ENCODE measurements at regions not wholly inside any gene's neighbourhood (a gene's known extent, or its start where the extent isn't known, plus 50 kb on each side); places are given as distances from the start of the nearest gene placed in this dataset.

DNA sequence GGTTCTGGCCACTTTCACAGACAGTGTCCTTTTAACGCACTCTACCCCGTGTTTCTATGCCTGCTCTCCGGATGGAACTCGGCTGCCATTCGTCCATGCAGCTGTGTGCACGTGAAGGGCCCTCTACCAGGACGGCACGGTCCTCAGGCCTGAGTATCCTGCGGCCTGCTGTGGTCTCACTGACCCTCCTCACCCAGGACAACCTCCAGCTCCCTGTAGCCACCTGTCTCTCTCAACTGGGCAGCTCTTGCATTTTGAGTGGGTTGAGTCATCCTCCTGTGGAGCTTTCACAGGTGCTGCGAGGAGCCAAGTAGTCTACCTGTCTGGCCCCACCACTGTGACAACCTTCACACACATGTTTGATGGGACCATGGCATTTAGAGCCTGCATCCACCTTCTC is 321.7 kb upstream of the TSHZ3 start:
- DNase-seq: no peak

DNA sequence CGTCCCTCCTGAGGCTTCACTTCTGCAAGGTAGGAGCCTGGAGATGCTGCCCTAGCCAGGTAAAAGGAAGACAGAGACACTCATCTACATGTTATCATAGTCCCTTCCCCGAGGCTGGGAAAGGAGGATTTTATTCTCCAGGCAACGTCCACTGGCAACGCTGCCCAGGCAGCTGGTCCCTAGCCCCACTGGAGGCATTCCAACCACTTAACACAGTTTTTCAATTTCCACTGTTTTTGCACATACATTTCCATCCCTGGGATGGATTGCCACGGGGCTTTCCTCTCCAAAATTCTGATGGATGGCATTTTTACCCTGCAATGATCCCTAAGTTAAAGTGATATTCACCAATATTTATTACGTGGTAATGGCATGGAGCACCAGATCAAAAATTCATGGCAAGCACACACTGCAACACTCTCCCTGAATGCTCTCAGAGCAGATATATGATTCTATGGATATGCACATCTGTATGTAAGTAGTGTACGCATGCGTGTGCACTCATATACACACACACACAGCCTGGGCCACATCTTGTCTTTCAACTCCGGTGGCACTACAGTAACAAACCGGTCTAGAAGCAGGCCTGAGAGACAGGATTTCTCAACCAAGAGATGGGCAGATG is 322.3 kb upstream of the TSHZ3 start:
- DNase-seq: no peak

DNA sequence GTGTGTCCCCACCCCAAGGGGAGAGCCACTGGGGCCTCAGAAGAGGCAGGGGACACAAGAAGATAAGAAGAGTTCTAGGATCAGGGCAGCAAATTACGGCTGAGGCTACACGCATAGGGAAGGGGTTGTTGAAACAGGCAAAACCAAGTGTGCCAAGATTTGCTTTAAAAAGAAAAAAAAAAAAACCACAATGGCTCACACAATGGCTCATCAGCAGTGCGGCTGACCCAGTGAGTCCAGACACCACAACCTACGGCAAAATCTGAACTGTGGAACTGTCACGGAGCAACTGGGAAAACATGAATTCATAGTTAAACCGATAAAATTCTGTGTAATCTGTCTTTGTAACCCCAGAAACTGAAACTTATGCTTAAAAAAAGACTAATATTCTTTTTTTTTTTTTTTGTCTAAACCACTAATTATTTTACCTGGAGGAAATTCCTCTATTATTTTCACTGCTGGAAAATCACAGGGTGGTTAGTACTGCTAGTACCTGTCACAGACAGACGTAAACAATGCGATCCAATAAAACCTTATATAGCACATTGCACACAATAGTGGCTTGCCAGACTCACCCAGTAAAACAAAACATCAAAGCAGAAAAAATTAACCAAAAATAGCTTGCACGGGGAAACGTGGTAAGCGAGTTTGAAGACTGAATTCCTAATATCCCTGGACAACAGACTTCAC is 325.4 kb upstream of the TSHZ3 start:
- no peak for DNase-seq

DNA sequence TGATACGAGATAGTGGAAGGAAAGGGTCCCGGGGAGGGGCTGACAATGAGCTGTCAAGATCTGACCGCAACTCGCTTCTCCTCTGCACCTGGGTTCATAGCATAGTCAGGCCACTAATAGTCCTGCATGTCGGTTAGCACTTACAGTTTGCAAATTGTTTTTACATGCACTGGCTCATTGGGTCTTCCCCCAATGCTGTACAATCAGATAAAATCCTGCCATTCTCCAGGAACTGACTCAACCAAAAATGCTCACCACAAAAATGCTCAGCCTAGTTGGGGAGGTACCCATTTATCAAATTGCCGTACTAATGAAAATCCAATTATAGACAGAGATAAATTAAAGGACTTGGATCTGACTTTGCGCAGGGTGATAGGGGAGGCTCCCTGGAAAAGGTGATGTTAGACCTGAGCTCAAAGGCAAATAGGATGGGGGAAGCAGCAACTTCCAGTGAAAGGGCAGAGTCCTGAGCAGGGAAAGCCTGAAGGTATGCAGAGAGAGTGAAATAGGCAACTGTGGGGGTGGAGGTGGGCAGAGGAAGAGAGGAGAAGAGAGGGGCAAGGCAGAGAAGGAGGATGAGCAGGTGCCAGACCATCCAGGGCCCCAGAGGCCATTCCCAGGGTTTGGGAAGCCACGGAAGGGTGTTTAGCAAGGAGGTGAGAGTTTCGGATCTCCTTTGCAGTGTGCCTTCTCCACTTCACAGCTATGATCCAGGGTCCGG is 326.1 kb upstream of the TSHZ3 start:
- no peak for DNase-seq

DNA sequence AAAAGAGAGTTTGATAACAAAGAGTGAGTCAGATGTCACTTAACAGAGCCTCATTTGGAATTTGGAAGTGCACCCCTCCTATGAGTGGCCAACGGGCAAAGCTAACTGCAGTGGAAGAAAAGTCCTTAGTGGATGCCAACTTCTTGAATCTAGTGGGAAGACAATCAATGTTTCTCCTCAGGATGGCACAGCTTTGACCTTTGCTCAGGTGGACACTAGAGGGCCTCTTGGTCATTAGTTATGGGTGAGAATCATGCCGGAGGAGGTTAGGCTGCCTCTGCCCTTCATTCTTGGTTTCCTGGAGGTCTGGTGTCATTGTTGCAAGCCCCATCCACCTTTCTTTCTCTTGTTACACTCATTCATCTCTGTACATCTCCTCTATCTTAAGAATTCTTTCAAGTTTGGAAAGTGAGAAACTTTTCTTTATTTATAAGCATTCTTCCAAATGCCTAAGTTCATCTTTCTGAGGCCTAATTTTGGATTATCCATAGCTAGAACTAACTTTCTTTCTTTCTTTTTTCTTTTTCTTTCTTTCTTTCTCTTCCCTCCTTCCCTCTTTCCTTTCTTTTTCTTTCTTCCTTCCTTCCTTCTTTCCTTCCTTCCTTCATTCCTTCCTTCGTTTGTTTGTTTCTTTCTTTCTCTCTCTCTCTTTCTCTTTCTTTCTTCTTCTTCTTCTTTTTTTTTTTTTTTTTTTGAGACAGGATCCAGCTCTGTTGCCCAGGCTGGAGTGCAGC is 327.2 kb upstream of the TSHZ3 start:
- no peak for DNase-seq

DNA sequence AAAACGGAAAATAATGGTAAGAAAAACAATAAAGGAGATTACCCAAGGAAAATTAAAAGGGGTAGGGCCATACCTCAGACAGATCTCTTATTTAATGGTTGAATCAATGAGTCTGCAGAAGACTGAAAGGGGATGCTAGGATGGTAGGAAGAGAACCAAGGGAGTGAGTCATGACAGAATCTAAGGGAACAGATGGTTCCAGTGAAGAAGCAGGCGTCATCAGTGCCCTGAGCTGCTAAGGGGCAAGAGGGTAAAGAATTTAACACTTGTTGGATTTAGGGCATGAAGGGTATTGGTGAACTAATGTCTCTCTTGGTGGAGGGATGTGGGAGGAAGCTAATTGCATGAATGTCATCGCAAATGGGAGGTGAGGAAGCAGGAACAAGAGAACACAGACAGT is 329.2 kb upstream of the TSHZ3 start:
- DNase-seq: no peak

DNA sequence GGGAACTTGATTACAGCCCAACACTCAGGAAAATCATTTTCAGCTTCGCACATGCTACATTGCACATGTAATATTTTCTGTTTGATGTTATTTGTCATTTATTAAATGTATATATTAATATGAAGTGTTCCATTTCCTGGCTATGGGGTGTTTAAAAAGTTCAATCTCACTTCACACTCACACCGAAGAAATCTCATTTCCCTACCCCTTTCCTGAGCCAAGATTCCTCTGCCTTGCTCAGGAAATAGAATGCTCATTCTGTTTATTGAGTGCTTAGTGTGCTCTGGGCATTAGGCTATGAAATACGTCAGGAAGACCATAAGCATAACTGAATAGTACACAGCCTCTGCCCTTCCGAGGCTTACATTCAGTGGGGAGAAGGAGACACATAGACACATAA is 331.9 kb upstream of the TSHZ3 start:
- no peak for DNase-seq

DNA sequence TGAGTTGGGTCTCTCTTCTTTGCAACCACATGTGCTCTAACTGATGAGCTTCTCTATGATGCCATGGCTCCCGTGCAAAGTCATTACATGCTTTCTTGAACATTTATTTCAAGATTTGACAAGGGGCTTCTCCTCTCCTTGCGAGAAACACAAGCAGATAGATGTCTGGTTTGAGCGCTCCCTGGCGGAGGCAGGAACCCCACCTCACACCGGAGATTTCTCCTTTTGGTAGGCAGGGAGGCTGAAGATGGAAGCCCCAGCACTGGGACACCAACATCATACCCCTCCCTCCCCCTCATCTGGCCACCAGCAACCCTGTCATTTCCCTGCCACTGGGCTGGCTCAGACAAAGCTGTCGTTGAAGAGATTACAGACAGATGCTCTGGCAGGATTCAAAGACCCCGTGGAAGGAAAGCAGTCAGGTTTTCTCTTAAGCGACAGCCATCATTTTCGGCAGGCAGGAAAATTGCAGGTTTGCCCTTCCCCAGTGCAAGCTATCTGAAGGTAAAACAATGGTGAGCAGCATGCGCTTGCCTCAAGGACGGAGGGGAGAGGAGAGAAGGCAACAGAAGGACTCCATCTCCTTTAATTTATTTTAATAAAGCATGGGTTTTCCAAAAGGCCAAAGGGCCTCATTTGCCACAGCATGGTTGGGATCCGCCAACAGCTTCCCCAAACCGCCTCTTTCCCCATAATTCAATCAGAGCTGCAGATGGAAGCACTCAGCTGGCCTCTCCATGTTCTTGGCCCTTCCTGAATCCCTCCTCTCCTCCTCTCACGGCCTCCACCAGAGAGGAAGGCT is 344.1 kb upstream of the TSHZ3 start:
- no peak for DNase-seq

DNA sequence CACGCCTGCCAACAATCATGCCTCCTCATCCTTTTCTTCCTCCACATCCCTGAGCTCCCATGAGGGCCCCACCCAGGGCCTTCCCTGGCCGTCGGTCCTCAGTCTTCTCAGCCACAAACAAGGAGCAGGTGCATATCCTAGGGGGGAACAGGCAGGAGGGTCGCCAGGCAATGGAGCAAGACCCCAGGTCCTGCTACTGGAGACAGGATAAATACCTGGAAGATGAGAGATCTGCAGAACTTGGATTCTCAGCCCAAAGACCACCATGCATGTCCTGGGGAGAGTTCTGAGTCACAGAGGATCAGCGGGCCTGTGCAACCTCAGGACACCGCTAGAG is 344.7 kb upstream of the TSHZ3 start:
- no peak for DNase-seq

DNA sequence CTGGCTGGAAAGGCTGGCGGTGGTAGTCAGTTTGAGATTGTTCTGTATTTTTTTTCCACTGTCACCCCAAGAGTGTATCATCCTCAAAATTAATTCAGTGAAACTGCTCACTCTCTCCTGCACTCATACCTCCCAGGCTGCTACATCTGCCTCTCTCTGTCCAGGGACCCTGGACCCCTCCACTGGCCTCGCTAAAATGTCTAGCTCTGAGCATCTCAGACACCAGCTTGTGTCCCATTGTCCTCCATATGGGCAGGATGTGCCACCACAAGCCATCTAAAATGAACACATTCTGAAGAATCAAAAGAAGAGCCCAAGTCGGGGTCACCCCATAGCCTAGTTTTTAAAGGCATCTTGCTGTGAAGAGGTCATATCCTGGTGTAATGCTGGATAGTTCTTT is 345.5 kb upstream of the TSHZ3 start:
- DNase-seq: no peak

DNA sequence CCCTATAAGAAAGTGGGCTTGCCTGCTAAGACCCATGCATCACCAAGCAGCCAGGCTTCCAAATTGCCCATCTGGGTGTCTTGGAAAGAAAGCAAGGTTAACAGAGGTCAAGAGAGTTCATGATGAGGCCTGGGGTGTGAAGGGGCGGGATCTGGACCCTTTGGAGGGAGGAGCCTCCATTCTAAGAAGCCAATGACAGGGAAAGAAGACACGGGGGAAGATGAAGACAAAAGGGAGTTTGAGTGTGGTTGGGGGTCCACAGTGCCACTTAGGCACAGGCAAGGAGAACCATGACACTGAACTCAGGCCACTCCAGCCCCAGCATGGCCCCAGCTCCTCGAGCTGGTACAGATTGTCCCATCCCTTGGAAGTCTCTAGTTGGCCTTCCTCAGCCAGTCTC is 350.2 kb upstream of the TSHZ3 start:
- DNase-seq: no peak

DNA sequence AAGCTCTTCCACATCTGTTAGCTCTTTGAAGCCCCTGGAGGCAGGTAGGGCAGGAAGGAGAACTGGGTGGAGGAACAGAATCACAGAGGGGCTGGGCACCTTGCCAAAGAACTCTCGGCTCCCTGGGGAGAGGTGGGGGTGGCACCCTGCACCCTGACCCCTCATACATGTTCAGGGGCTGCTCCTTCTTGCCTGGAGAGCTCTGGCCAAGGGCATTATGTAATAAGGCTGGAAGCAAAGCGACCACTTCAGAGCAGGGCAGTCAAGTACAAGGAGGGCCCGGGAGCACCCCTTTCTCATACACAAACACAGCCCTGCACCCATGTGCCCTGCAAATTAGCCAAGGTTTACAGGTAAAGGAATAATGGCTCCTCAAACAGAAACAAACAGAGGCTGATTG is 351.9 kb upstream of the TSHZ3 start:
- DNase-seq: no peak

DNA sequence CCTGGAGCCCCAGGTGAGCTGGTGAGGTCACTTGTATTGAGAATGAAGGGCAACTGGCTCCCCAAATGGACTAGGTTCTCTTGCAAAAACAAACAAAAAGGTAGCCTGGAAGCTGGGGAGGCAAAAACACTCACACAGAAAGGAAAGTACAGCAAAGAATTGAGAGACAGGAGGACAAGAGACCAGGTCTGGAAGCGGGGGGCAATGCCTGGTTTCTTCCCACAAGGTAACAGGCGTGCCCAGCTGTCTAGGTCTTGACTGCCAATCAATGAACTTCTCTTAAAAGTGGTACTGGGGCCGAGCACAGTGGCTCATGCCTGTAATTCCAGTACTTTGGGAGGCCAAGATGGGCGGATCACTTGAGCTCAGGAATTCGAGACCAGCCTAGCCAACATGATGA is 356.4 kb upstream of the TSHZ3 start:
- no peak for DNase-seq

DNA sequence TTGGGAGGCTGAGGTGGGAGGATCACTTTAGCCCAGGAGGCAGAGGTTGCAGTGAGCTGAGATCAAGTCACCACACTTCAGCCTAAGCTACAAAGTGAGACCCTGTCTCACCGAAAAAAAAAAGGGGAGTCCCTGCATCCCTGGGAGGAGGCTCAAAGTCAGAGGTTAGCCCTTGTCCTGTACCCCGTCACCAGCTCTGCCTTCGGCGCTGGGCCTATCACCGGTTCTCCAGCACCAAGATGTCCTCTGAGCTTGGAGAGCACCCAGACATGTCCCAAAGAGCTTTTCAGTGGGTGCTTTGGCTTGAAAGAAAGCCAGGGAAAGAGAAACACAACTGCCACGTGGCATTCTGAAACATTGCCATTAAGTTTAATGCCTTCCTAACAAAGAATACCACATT is 356.9 kb upstream of the TSHZ3 start:
- no peak for DNase-seq

DNA sequence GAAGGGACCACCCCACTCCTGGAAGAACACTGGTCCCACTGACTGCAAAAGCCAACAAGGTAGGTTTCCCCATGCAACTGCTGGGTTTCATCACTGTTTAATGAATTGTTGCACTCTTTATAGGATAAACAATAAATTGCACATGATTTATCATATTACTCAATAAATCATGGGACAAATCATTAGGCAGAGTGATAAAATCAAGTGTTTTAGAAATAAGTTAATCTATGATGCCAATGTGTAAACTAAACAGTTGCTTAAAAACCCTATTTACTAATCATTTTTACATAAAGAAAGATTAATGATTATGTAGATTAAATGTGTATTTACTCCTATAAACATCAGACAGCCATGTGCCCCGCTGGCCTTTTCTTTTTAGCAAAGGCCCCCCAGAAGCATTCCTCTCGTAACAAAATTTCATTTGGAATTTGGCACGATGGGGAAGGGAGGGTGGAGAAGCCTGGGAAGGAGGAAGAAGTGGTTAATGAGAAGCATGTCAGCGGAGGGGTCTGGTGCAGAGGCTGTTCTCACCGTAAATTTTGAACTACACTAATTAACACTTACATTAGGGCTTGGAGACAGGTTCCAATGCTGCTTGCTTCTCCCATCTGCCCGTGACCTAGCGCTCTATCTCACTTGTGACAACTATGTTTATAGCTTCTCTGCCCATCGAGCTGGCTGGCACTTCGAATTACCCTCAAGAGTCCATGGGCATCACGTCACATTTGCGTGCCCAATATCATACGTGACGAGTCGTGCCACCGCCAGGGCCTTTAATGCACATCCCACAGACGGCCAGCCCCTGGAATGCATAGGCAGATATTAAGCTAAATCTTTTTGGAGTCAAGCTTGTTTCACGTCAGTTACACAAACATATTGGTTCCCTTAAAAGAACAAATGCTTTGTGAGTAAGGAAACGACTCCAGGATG is 357.7 kb upstream of the TSHZ3 start:
- no peak for DNase-seq

DNA sequence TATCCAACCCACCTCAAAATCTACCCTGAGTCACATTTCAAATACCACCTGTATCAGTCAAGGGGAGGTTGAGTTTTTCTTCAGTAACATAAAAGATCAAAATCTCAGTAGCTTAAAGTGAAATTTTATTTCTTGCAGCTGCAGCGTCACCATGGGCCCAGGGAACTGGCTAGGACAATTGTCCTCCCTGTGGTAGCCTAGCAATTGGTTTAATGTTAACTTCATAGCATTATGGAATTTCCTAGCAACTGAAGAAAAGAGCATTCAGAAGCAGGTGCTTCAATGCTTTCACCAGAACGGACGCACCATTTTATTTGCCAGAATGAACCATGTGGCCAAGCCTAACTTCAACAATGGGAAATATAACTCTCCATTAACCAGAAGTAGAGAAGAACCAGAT is 359.3 kb upstream of the TSHZ3 start:
- no peak for DNase-seq

DNA sequence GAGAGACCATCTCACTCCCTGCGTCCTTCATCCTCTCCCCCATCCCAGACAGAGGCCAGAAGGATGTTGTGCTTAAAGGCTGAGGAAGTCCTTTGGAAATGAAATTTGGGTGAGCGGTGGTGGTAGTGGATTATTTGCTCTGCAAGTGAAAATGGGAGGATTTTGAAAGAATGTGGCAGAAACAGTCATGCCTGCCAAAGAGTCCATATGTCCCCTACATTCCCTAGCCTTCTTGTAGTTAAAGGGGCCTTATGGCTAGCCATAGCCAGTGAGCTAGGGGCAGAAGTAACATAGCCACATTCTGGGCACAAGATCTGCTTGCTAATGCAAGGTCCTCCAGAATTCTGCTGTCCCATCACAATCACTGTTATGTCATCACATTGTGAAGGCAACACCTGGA is 360.2 kb upstream of the TSHZ3 start:
- no peak for DNase-seq

DNA sequence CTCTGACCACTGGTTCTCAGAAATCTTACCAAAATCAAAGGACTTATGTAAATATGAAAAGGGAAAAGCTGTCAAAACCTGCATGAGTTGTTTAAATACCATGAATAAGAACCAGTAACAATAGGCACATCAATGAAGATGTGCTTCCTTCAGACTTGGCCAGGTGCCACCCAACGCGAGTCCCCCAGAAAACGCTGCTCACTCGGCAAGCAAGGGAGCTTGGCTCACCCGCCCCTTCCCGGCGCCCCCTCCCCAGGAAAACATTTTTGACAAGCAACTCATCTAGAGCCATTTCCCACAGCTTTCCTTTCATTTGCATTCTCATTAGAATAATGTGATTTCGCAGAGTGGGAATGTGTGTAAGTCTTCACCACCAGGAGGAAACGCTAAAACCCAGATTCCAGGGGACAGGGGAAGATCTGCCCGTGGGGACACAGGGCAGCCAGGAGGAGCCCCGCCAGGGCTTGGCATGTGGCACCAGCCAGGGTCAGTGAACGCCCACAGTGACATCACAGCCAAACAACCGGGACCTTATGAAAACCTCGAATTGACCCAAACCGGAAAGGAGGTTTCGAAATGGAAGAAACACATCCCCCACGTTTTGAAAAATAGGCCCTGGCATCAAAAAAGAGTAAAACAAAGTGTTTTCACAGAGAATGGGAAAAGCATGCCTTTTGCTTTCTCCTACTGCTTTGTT is 366.2 kb upstream of the TSHZ3 start:
- DNase-seq: no peak

DNA sequence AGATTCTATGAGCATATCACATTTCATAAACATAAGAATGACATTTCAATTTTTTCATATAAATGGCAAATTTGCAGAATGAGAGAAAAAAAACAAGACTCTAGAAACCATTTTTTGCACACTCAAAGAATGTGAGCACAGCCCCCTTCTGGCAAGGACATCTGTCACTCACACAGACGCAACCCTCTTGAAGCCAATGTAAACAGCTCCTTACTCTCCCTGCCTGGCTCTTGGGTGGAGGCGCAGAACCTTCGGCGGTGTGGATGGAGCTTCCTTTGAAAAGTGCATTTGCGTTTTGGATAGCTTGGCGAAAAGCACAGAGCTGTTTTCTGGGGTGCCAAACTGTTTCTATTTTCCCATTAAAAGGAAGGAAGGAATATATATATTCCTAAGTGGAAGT is 367.6 kb upstream of the TSHZ3 start:
- DNase-seq: no peak

DNA sequence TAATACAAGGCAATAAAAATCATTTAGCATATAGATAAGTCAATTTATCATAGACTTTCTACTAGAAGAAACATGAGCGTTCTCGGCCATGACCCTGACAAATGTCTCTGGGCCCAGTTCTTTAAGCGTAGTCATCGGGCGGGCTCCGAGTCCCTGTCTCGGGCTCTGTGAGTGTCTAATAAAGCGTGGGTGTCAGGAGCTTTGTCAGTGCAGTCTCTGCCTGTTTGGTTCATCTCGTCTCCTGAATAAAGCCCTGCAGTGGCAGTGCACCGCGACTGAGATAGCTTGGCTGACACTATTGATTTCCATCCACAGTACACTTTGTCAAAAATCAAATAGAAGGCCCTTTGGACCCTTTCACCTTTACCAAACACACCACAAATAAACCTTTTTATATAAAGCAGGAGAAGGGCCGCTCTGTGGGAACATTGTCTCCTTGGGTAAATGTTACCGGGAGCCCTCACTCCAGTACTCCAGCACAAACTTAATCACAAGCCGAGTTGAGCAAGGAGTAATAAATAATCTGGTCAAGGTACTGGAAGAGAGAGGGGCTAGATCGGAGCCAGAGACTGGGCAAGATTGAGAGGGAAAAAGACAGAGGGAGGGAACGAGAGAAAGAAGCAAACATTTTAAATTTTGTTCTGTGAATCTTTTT is 368.2 kb upstream of the TSHZ3 start:
- no peak for DNase-seq

DNA sequence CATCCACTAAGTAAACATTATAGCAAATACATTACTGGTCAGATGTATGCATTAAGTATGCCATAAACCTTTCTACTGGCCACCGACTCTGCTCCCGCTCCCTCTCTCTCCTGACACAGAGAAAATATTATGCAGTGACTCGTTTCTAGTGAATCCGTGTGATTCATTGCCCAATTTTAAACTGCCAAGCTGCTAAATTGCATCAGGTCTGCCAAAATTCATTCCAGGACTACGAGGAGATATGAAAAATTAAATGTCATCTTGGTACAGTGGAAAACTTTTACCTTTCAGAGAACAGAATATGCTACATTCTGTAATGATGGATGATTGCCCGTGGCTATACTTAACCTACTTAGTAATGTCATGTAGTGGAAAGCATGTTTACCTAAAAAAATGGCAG is 368.8 kb upstream of the TSHZ3 start:
- DNase-seq: peak; percentile 5
